SK-N-SH treated with all-trans-retinoic acid at 6 μM for 48 hours (cell line): ENCODE measurements at regions not wholly inside any gene's neighbourhood (a gene's known extent, or its start where the extent isn't known, plus 50 kb on each side); places are given as distances from the start of the nearest gene placed in this dataset.

ENCODE experiments used
- ARNTL ChIP-seq: fragments of 450-650 bp; formaldehyde crosslinking; IDR thresholded peaks from 2 replicates; pipeline ENCODE4 v1.5.0; 2020; ENCODE audit warnings: low read depth, mild to moderate bottlenecking, moderate library complexity, borderline replicate concordance
- ISL1 ChIP-seq: fragments of 250-450 bp; sonication (Bioruptor Pico); IDR thresholded peaks from 2 replicates; pipeline ENCODE4 v2.1.2; 2022; ENCODE audit warnings: mild to moderate bottlenecking, moderate library complexity
- RARB ChIP-seq: fragments of 250-450 bp; sonication (Bioruptor Pico); IDR thresholded peaks from 2 replicates; pipeline ENCODE4 v1.8.0; 2021; ENCODE audit warnings: mild to moderate bottlenecking, moderate library complexity
- ZC3H10 ChIP-seq: fragments of 250-450 bp; sonication (Bioruptor Pico); IDR thresholded peaks from 2 replicates; pipeline ENCODE4 v1.5.1; 2021; ENCODE audit warnings: mild to moderate bottlenecking, moderate library complexity
- ZFP30 ChIP-seq: fragments of 450-650 bp; formaldehyde crosslinking; IDR thresholded peaks from 2 replicates; pipeline ENCODE4 v1.5.0; 2022; ENCODE audit warnings: mild to moderate bottlenecking, moderate library complexity
- ZNF8 ChIP-seq: fragments of 450-650 bp; formaldehyde crosslinking; IDR thresholded peaks from 2 replicates; pipeline ENCODE4 v1.5.0; 2020; ENCODE audit warnings: mild to moderate bottlenecking, moderate library complexity
- TF ChIP-seq, protein P1 (sequence below): fragments of 250-450 bp; sonication (Bioruptor Pico); IDR thresholded peaks from 2 replicates; pipeline ENCODE4 v1.5.1; 2021; ENCODE audit warnings: mild to moderate bottlenecking, moderate library complexity
- TF ChIP-seq, protein P2 (sequence below): fragments of 250-450 bp; sonication (Bioruptor Pico); IDR thresholded peaks from 2 replicates; pipeline ENCODE4 v1.8.0; 2020; ENCODE audit warnings: mild to moderate bottlenecking, moderate library complexity, borderline replicate concordance
- TF ChIP-seq, protein P3 (sequence below): fragments of 250-450 bp; sonication (Bioruptor Pico); IDR thresholded peaks from 2 replicates; pipeline ENCODE4 v1.5.1; 2020; ENCODE audit warnings: low read depth, mild to moderate bottlenecking, moderate library complexity

DNA sequence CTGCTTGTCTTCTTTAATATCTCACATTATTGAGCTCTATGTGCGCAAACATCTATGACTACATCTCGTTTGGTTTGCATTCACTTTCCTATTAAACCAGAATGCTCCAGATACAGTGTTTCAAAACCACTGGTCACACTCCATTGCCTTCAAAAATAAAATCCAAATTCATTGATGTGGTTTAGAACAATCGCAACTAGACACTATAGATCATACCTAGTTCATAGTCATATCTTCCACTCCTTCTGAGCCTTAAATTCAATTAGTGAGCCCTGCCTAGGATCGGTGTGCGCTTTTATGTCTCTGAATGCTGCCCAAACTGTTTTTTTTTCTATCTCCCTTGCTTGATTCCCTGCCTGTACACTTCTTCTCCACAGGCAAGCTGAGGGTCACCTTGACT lies 238.5 kb upstream of the RGPD4 start:
- TF ChIP-seq ARNTL (CRISPR knock-in tag) (no peak), ZFP30 (no peak), ZC3H10 (no peak), ZNF8 (CRISPR knock-in tag) (no peak), RARB (CRISPR knock-in tag) (no peak), ISL1 (CRISPR knock-in tag) (no peak)
- TF ChIP-seq, protein P1, sequence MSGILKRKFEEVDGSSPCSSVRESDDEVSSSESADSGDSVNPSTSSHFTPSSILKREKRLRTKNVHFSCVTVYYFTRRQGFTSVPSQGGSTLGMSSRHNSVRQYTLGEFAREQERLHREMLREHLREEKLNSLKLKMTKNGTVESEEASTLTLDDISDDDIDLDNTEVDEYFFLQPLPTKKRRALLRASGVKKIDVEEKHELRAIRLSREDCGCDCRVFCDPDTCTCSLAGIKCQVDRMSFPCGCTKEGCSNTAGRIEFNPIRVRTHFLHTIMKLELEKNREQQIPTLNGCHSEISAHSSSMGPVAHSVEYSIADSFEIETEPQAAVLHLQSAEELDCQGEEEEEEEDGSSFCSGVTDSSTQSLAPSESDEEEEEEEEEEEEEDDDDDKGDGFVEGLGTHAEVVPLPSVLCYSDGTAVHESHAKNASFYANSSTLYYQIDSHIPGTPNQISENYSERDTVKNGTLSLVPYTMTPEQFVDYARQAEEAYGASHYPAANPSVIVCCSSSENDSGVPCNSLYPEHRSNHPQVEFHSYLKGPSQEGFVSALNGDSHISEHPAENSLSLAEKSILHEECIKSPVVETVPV (CRISPR knock-in tag) = no peak
- TF ChIP-seq, protein P2, sequence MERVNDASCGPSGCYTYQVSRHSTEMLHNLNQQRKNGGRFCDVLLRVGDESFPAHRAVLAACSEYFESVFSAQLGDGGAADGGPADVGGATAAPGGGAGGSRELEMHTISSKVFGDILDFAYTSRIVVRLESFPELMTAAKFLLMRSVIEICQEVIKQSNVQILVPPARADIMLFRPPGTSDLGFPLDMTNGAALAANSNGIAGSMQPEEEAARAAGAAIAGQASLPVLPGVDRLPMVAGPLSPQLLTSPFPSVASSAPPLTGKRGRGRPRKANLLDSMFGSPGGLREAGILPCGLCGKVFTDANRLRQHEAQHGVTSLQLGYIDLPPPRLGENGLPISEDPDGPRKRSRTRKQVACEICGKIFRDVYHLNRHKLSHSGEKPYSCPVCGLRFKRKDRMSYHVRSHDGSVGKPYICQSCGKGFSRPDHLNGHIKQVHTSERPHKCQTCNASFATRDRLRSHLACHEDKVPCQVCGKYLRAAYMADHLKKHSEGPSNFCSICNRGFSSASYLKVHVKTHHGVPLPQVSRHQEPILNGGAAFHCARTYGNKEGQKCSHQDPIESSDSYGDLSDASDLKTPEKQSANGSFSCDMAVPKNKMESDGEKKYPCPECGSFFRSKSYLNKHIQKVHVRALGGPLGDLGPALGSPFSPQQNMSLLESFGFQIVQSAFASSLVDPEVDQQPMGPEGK (CRISPR knock-in tag) = no peak
- TF ChIP-seq, protein P3, sequence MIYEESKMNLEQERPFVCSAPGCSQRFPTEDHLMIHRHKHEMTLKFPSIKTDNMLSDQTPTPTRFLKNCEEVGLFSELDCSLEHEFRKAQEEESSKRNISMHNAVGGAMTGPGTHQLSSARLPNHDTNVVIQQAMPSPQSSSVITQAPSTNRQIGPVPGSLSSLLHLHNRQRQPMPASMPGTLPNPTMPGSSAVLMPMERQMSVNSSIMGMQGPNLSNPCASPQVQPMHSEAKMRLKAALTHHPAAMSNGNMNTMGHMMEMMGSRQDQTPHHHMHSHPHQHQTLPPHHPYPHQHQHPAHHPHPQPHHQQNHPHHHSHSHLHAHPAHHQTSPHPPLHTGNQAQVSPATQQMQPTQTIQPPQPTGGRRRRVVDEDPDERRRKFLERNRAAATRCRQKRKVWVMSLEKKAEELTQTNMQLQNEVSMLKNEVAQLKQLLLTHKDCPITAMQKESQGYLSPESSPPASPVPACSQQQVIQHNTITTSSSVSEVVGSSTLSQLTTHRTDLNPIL (CRISPR knock-in tag) = no peak
